ENCODE measurements at regions not wholly inside any gene's neighbourhood (a gene's known extent, or its start where the extent isn't known, plus 50 kb on each side); places are given as distances from the start of the nearest gene placed in this dataset.

- DNase-seq (ENCODE audit: low spot score) = no peak
Measured at GRCh38 chr9:107431461-107431860, 58.1 kb downstream of the KLF4 start.

DNA sequence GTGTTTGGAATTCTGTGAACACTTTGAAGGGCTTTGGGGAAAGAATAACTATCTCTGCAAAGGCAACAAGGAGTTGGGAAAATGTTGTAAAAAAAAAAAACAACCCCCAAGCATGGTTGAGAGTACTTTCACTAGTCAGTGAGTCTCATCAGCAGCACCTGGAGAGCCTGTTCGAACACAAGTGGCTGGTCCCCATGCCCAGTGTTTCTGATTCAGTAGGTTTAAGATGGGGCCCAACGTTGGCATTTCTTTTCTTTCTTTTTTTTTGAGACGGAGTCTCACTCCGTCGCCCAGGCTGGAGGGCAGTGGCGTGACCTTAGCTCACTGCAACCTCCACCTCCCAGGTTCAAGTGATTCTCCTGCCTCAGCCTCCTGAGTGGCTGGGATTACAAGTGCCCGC lies 59.5 kb downstream of the KLF4 start:
- no peak for DNase-seq (ENCODE audit: low spot score)

DNA sequence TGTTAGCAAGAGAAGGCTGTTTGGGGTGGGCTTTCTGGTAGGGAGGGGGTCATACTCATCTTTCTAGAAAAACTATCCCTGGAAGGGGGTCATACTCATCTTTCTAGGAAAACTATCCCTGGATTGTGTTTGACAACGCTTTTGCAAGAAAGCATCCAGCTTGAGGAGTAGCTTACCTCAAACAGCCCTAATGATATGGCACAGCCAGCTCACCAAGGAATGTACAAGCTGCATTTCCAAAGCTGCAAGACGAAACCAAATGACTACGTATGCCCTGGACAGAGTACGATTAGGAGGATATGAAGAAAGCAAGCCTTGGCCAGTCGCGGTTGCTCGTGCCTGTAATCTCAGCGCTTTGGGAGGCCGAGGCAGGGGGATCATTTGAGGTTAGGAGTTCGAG lies 63.4 kb downstream of the KLF4 start:
- DNase-seq (ENCODE audit: low spot score) = no peak

- peak; percentile 55 for DNase-seq (ENCODE audit: low spot score)
Measured at GRCh38 chr9:107425101-107426025, 64.2 kb downstream of the KLF4 start.

DNA sequence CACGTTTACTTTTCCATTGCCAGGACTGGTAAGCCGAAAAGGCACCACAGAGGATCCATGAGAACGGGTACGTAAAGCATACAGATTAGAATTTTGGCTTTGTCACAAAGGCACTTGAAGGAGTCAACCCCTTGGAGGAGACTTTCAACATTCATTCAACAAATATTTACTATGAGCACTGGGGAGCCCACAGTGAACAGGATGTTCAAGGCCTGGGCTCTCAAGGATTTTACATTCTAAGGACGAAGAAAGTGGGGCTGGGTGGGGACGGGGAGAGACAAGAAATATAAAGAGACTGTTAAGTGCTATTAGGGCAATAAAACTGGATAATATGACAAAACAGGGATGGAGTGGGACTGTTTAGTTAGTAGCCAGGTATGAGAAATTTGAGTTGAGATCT lies 66.0 kb downstream of the KLF4 start:
- DNase-seq (ENCODE audit: low spot score) = no peak

- peak; percentile 68 for DNase-seq (ENCODE audit: low spot score)
Measured at GRCh38 chr9:107422189-107423185, 67.1 kb downstream of the KLF4 start.

DNA sequence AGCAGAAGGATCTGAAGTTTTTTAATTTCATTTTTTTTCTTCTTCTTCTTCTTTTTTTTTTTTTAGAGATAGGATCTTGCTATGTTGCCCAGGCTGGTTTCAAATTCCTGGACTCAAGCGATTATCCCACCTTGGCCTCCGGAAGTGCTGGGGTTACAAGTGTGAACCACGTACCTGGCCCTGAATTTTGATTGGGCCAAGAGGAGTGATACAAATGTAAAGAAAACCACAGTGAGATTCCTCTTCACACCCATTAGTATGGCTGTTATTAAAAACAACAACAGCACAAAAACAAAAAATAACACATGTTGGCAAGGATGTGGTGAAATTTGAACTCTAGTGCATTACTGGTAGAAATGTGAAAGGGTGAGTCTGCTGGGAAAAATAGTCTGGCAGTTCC lies 79.1 kb downstream of the KLF4 start:
- no peak for DNase-seq (ENCODE audit: low spot score)

DNA sequence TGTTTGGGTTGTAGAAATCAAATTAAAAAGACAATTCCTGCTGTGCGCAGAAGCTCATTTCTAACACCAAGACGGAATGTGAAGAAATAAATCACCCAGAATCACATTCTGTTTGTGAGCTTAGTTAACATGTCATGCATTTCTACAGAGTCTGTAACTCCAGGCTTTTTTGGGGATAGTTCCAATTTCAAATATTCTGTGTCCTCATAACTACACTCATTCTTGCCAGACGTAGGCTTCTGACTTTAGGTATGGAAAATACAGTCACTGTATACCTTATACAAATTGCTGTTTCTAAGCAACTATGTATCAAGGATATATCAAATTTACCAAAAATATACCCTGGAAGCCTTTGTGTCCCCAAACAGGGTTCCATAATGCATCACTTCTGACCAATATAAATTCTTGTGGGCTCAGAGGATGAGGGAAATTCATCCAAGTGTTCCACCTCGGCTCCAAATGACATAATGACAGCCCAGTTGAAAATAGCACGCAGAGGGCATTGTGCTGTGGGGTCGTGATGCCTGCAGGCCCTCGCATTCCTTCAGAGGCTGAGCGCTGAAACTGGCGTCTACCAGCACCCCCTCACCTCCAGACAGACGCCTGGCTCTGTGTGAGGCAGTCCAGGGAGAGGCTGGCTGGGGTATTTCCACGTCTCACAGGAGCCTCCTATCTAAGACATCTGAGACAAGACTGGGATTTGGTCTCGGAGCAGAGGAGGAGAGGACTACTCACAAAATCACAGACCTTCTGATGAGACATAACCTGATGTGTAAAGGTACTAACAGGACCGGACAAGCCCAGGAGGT lies 79.8 kb downstream of the KLF4 start:
- no peak for DNase-seq (ENCODE audit: low spot score)

- no peak for DNase-seq (ENCODE audit: low spot score)
Measured at GRCh38 chr9:107407675-107408074, 81.9 kb downstream of the KLF4 start.

DNA sequence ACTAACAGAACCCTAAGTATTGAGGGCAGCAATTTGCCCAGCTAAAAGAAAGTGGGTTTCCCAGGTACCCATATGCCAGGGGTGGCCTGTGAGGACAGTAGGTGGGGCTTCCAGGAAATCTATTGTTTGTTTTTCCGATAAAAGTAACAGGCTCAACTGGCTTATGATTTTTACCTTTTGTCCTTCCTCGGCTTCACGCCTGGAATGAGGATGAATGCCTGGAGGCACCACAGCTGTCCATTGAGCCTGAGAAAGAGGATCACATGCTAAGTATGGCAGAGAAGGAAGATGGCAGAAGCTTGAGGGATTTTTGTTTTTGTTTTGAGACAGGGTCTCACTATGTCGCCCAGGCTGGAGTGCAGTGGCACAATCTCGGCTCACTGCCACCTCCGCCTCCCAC lies 84.1 kb downstream of the KLF4 start:
- DNase-seq (ENCODE audit: low spot score) = no peak

DNA sequence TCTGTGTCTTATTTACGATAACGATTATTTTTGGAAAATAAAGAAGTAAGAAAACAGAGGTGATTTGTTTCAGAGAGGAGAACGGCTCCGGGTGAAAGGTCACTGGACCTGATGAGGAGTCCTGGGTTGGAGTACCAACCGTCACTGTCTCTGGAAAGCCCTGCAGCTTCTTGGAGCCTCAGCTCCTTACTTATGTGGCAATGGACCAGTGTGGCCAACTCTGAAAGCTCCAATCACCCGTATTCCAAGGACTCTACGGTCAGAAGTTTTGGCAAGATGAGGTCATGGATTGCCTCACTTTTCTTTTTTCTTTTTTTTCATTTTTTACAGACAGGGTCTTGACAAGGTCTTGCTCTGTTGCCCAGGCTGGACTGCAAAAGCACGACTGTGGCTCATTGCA lies 84.8 kb downstream of the KLF4 start:
- no peak for DNase-seq (ENCODE audit: low spot score)

GRCh38 chr9:107404161-107404560 lies 85.4 kb downstream of the KLF4 start:
- DNase-seq (ENCODE audit: low spot score) = no peak

DNA sequence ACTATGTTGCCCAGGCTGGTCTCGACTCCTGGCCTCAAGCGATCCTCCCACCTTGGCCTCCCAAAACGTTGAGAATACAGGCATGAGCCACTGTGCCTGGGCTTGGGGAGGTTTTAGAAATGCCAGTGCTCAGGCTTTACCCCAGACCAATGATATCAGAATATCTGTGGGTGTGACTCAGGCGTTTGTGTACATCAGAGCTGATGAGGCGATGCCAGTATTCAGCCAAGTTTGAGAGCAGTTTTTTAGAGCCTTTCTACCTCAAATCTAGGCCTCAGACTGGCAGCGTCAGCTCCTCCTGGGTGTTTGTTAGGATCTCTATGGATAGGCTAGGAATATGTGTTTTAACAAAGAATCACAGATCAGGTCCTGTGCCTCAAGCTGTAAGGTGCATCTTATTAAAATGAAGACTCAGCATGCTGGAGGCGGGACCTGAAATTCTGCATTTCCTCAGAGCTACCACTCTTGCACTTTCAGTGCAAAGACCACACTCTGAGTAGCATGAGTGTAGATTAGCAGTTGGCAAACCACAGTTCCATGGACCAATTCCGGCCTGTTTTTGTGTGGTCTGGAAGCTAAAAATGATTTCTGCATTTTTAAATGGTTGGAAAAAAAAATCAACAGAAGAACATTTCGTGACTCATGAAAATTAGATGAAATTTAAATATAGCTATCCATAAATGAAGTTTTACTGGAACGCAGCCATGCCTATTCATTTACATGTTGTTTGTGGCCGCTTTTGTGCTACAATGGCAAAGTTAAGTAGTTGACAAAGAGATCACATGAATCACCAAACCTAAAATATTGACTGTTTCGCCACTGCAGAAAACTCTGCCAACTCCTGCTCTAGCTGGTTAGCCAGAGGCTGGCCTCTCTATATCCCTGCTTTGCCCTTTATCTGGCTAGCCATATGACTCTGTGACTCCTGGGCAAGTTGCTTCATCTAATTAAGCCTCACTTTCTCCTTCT lies 92.2 kb downstream of the KLF4 start:
- no peak for DNase-seq (ENCODE audit: low spot score)

DNA sequence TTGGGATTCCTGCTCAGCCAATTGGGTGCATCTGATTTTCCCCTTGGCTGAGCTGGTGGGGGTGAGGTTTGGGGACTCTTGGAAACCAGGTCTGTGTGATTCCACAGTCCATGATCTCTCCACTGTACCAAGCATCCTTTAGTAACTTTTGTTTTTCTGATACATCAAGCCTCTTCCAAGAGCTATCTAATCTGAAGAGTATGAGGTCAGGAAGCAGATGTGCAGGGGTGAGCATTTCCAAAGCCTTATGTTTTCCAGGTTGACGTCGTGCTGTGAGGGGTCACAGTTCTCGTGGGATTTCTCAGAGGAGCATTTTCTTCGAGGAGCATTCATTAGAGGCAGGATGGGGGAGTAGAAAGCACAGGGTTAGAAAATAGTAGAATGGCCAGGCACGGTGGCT lies 95.3 kb downstream of the KLF4 start:
- no peak for DNase-seq (ENCODE audit: low spot score)

DNA sequence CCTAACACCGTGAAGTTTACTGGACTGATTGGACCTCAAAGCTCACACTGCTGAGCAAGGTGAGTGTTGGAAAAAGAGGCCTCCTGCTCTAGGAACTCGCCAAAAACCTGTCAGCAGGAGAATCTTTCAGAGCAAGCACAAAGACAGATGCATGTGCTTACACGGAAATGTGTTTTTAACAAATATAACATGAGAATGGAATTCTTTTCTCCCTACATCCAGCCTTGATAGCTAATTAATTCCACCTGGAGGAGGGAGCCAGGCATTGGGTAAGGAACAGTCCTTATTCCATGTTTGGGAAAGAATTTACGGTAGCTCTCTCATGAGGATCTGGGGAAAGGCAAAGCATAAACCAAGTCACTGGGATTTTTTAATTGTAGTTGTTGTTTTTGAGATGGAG lies 98.8 kb downstream of the KLF4 start:
- no peak for DNase-seq (ENCODE audit: low spot score)

GRCh38 chr9:107390279-107390678 lies 99.3 kb downstream of the KLF4 start:
- no peak for DNase-seq (ENCODE audit: low spot score)

GRCh38 chr9:107389617-107390071 lies 99.9 kb downstream of the KLF4 start:
- peak; percentile 15 for DNase-seq (ENCODE audit: low spot score)

GRCh38 chr9:107388890-107389289 lies 100.7 kb downstream of the KLF4 start:
- DNase-seq (ENCODE audit: low spot score) = no peak

DNA sequence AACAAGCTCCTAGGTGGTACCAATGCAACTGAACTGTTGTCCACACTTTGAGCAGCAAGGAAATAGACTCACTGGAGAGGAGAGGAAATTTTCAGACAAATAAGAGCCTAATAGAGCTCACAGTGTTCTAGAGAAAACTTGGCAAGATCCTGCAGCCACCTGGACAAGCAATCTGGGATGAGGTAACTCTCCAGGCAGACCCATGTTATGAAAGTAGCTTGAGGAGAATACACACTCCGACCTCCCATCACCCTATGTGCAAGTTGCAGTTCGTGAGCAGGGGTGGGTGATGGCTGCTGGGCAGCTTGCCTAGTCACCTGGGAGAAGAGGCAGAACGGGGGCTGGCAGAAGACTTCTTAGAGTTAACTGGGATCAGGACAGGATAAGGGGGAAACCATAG lies 102.2 kb downstream of the KLF4 start:
- DNase-seq (ENCODE audit: low spot score) = no peak

DNA sequence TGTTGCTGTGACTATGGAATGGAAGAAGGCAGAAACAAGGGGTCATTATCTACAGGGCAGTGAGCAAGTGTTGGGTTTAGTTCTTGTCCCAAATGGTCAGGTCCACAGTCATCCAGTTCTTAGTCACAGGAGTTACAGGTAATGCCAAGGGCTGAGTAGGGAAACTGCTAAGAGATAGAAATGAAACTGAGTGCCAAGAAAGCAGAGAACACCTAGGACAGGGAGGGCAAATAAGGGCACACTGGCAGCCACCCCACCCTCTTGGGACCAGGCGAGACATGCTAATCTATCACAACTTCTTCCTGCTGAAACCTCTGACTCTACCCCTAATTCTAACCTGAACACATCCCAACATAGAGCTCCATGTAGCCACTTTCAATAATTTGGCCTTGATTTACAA lies 103.2 kb downstream of the KLF4 start:
- DNase-seq (ENCODE audit: low spot score) = no peak
